GM20000 (cell line): ENCODE measurements at regions not wholly inside any gene's neighbourhood (a gene's known extent, or its start where the extent isn't known, plus 50 kb on each side); places are given as distances from the start of the nearest gene placed in this dataset.

Experiments
- DNase-seq: peaks from one replicate; pipeline ENCODE4 v3.0.0; 2012; ENCODE audit warnings: low spot score
- TF ChIP-seq, protein P1 (sequence below): IDR thresholded peaks from 2 replicates; pipeline ENCODE4 v1.5.1; 2012; ENCODE audit warnings: mild to moderate bottlenecking, control low read depth; ENCODE audit errors: extremely low read depth, missing control alignments

DNA sequence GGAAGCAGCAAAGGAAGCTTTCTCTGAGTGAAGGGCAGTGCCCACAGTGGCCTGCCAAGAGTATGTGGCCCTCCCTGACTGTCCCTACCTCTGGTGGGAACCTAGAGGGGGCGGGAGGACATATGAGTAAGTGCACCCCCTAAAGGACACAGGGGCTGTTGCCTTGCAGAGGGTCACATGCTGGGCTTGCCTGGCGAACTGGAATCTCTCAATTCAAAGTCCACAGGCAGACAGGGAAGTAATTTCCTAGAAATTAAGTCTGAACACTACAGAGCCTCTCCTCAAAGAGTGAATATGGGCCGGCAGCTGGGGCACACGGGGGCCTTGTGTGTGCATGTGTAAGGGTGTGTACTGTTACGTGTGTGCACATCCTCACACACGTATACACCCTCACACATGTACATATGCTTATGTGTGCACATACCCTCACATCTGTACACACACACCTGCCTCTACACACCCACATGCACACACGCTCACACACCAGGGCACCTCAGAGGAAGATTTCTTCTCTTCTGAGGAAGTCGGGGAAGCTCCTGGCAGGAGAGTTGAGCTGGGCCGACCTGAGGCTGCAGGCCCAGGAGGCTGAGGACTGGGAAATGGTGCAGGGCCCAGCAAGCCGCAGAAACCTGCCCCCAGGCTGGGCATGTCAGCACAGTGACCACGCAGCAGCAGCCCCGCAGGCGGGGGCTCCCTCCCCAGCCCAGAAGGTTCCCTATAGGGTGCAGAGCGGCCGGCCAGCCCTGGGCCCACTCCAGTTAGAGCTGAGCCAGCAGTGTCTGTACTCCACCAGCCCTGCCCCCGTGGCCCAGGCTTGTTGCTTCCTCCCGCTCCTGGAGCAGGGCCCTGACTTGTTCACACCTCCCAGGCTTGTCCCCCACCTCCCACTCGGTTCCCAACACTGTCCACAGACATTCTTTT lies 77.4 kb upstream of the TAF1B start:
- DNase-seq, result no peak
- TF ChIP-seq, protein P1, sequence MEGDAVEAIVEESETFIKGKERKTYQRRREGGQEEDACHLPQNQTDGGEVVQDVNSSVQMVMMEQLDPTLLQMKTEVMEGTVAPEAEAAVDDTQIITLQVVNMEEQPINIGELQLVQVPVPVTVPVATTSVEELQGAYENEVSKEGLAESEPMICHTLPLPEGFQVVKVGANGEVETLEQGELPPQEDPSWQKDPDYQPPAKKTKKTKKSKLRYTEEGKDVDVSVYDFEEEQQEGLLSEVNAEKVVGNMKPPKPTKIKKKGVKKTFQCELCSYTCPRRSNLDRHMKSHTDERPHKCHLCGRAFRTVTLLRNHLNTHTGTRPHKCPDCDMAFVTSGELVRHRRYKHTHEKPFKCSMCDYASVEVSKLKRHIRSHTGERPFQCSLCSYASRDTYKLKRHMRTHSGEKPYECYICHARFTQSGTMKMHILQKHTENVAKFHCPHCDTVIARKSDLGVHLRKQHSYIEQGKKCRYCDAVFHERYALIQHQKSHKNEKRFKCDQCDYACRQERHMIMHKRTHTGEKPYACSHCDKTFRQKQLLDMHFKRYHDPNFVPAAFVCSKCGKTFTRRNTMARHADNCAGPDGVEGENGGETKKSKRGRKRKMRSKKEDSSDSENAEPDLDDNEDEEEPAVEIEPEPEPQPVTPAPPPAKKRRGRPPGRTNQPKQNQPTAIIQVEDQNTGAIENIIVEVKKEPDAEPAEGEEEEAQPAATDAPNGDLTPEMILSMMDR, result no peak

DNA sequence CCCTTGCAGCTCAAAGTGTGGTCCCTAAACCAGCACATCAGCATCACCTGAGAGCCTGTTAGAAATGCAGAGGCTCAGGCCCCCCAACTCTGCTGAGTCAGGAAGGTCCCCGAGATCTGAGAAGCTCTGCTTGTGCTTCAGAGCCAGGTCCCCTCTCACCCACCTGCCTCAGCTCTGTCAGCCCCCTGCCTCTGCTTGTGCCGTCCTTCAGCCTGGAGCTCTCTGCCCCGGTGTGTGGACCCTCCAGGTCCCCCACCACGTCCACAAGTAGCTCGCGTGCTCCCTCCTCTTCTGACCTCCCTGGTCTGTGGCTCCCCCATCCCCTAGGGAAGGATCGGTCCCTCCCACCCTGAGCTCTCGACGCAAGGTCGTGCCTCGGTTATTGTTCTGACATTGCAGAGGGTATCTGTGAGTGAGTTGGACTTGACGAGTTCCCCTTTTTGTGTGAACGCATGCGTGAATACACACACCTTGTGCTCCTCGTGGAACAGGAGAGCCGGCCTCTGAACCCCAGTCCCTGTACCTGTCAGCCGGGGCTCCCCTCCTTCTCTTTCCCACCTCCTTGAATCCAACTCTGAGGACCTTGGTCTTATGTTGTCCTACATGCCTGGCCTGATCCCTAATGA lies 75.5 kb upstream of the TAF1B start:
- no peak for DNase-seq
- TF ChIP-seq, protein P1, result no peak

DNA sequence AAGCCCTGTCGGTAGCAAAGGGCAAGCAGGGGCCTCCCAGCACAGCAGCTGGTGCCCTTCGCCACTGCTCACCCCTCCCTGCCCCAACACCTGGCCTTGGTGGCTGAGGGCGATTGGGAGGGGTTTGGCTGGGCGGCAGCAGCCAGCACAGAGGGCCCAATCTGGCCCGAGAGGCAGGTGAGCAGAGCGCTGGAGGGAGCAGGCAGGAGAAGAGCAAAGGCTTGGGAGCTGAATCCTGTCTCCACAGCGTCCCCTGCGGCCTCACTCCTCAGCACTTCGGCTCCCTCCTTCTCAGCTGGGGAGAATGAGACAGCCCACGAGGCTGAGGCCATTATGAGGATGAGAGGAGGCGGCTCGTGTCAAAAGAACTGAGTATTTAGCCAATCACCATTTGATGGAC lies 74.9 kb upstream of the TAF1B start:
- DNase-seq, result no peak
- TF ChIP-seq, protein P1, result no peak

GRCh38 chr2:9769171-9770005 lies 73.9 kb upstream of the TAF1B start:
- DNase-seq, result peak; percentile 71
- TF ChIP-seq, protein P1, result no peak

- DNase-seq, result no peak
- TF ChIP-seq, protein P1, result no peak
These were observed 73.3 kb upstream of the TAF1B start for GRCh38 chr2:9770006-9770307.

- TF ChIP-seq, protein P1, result peak; percentile 20
- DNase-seq, result peak; percentile 70
These were observed 72.8 kb upstream of the TAF1B start for GRCh38 chr2:9770308-9771100.
